CD4-positive, alpha-beta T cell (primary cell): ENCODE measurements at regions not wholly inside any gene's neighbourhood (a gene's known extent, or its start where the extent isn't known, plus 50 kb on each side); places are given as distances from the start of the nearest gene placed in this dataset. TPM values are rescaled to one million over a fixed set of nuclear protein-coding genes. Genes with fewer than 3 reads are reported as not detected.
"Not testable (repeated sequence)": the region's sequence is repeated elsewhere in the genome, so short reads cannot be mapped to it uniquely, and the experiment has no call there.

Experiments
- ATAC-seq: fragments of 200-7000 bp; cut with Tn5 transposase; one replicate; pipeline ENCODE4 v1.10.0; 2022; ENCODE audit warnings: mild to moderate bottlenecking; ENCODE audit not compliant: poor library complexity
- CTCF ChIA-PET: fragments of 350-600 bp; sonication (Branson Sonifier 250); formaldehyde crosslinking; loops from one replicate; lab custom pipeline; 2021; ENCODE audit warnings: antibody characterized with exemption, inconsistent platforms; lab: Charles Lee
- POLR2A ChIA-PET: fragments of 350-600 bp; sonication (Branson Sonifier 250); formaldehyde crosslinking; loops from one replicate; lab custom pipeline; 2021; ENCODE audit warnings: antibody characterized with exemption, inconsistent platforms; lab: Charles Lee
- DNase-seq, 14 experiments: peaks; one replicate each; pipeline ENCODE4 v3.0.0-alpha.2; 2013 to 2020; ENCODE audit warnings: mixed read lengths in 2 of 14
- H3K27ac ChIP-seq, 2 donors: one replicate each; pipeline versions ENCODE4 v1.5.1 to v1.7.0; 2013; ENCODE audit warnings: low read length in 2 of 2, low read depth in 1 of 2, mild to moderate bottlenecking in 1 of 2
- H3K27me3 ChIP-seq, 2 experiments: 1 replicate in 1 of 2; 2 replicates in 1 of 2; pipeline versions ENCODE4 v1.6.1 to v1.7.0; 2013; ENCODE audit warnings: low read length in 2 of 2, control low read depth in 1 of 2, mild to moderate bottlenecking in 1 of 2, moderate library complexity in 1 of 2; ENCODE audit not compliant: insufficient read depth in 2 of 2, control insufficient read depth in 1 of 2
- H3K36me3 ChIP-seq: one replicate; pipeline ENCODE4 v1.6.1; 2013; ENCODE audit warnings: low read length, control low read depth; ENCODE audit not compliant: insufficient read depth
- H3K4me1 ChIP-seq: one replicate; pipeline ENCODE4 v1.6.1; 2013; ENCODE audit warnings: low read length, control low read depth; ENCODE audit not compliant: insufficient read depth
- H3K4me3 ChIP-seq: one replicate; pipeline ENCODE4 v1.5.1; 2013; ENCODE audit warnings: mild to moderate bottlenecking, low read length, moderate library complexity
- H3K9me3 ChIP-seq, 2 experiments: 1 replicate in 1 of 2; 2 replicates in 1 of 2; pipeline versions ENCODE4 v1.6.1 to v1.7.0; 2013; ENCODE audit warnings: low read length in 2 of 2, mild to moderate bottlenecking in 2 of 2, control low read depth in 1 of 2, moderate library complexity in 1 of 2; ENCODE audit not compliant: control insufficient read depth in 1 of 2, insufficient read depth in 1 of 2
- H3K27ac Mint-ChIP-seq: one replicate; pipeline ENCODE4 v1.8.0; 2020; ENCODE audit warnings: mixed read lengths
- H3K27me3 Mint-ChIP-seq: one replicate; pipeline ENCODE4 v1.8.0; 2021; ENCODE audit warnings: mixed read lengths
- H3K36me3 Mint-ChIP-seq: one replicate; pipeline ENCODE4 v1.8.0; 2021; ENCODE audit warnings: low read depth, mixed read lengths
- H3K4me1 Mint-ChIP-seq: one replicate; pipeline ENCODE4 v1.8.0; 2021; ENCODE audit warnings: low read depth, mixed read lengths
- H3K4me3 Mint-ChIP-seq: one replicate; pipeline ENCODE4 v1.8.0; 2020; ENCODE audit warnings: mild to moderate bottlenecking, mixed read lengths
- H3K9me3 Mint-ChIP-seq: one replicate; pipeline ENCODE4 v1.8.0; 2020; ENCODE audit warnings: mixed read lengths
- intact Hi-C, 2 experiments: fragments of 100-400 bp; cut with DNase I in 1 of 2; cut with micrococcal nuclease in 1 of 2; formaldehyde crosslinking; loops; one replicate each; pipeline versions ENCODE4 v1.15.1 to v1.9.0; 2023 to 2025; cut with DNase I, micrococcal nuclease
- microRNA-seq: library from miRNA; unstranded; fragments of <30 nt; microRNA quantifications from one replicate; pipeline ENCODE4 v1.2.0, GENCODE V29; 2021; ENCODE audit warnings: borderline microRNAs expressed, borderline replicate concordance

DNA sequence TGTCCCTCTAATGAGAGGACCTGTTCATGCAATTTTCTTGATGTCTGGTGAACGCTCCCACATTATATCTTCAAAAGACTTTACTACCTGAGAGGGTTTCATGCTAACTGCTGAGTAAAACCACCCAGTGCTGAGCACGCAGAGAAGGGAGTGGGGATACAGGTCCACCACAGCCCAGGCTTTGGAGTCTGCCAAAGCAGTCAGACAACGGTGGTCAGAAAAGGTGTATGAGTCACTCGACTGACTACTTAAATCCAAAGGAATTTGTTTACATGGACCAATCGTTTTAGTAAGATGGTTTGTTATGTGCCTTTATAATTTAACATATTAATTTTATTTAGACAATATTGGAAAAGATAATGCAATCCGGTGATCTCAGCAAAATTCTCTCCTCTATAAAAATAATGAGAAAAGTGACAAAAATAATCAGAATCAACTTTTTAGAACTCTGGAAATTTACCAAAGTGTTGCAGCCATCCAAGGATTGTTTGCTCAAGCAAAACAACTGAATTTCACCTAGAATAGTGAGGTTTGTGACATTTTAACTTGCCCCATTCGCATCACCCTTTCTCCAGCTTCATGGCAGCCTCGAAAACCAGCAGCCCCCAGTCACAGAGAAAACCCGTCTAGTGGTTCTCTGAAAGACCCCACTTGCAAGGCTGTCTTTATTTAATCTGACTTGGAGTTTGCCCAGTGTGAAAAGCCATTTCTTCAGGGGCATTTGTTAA, 52.1 kb upstream of the PLGLB2 start:
- intact Hi-C loops, H3K27me3 Mint-ChIP-seq, H3K36me3 Mint-ChIP-seq: not testable (repeated sequence)

More for the DNA sequence above, 52.1 kb upstream of the PLGLB2 start:
- H3K4me1 Mint-ChIP-seq, H3K36me3 ChIP-seq, H3K9me3 ChIP-seq, H3K4me3 Mint-ChIP-seq, POLR2A ChIA-PET, H3K9me3 Mint-ChIP-seq, H3K27ac ChIP-seq, ATAC-seq, H3K27me3 ChIP-seq, DNase-seq, CTCF ChIA-PET, H3K4me1 ChIP-seq, H3K4me3 ChIP-seq, H3K27ac Mint-ChIP-seq: not testable (repeated sequence)

Small RNA genes in the stretch of these regions (microRNA-seq; reads per million reads assigned to microRNA genes)
- not detected for gene MIR4771-1
